HG02588 (cell line): ENCODE measurements at regions not wholly inside any gene's neighbourhood (a gene's known extent, or its start where the extent isn't known, plus 50 kb on each side); places are given as distances from the start of the nearest gene placed in this dataset.
"Not testable (repeated sequence)": the region's sequence is repeated elsewhere in the genome, so short reads cannot be mapped to it uniquely, and the experiment has no call there.

ENCODE experiments used
- ATAC-seq: cut with Tn5 transposase; IDR thresholded peaks from one replicate; pipeline ENCODE4 v1.9.1; 2021; ENCODE audit warnings: mild to moderate bottlenecking, moderate library complexity; ENCODE audit not compliant: unreplicated experiment

DNA sequence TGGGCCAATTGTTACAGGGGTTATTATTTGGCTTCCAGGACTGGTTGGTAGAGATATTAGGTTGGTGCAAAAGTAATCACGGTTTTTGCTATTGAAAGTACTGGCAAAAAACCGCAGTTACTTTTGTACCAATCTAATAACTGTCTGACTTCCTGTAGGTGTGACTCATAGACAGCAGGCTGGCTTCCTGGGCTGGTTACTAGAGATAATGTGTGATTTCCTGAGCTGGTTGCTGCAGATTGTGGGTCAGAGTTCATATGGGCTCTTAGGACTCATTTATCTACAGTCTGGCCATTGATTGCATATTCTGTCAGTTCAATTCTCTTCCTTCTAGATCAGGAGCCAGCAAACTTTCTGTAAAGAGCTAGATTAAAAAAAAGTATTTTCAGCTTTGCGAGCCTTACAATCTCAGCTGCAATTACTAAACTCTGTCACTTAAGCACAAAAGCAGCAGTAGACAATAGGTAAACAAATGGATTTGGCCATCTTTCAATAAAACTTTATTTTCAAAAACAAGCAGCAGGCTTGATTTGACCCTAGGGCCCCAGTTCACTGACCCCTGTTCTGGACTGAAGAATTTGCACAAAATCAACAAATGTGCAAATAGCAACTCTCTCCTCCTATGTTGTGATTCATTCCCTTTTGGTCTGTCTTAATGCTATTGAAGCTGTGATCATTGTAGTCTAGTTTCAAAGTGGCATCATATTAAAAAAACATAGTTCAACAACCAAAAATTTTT, 50.8 kb upstream of the BOD1L1 start:
- ATAC-seq = no peak

DNA sequence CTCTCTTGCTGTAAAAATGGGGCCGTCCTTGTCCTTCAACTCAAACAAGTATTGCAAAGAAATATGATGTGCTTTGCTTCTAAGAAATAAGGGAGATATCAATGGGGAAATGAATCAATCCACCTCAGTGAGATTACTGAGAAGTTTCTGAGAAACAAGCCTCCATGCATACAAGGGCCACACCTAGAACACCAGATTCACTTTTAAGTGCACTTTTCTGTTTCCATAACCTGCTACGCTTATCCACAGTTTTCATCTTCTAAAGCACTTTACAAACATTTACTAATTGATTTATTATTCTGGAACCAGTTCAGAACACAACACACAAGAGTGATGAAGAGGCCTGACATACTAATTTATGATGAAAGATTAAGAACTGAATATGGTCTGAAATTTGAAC, 54.0 kb upstream of the BOD1L1 start:
- ATAC-seq = no peak

DNA sequence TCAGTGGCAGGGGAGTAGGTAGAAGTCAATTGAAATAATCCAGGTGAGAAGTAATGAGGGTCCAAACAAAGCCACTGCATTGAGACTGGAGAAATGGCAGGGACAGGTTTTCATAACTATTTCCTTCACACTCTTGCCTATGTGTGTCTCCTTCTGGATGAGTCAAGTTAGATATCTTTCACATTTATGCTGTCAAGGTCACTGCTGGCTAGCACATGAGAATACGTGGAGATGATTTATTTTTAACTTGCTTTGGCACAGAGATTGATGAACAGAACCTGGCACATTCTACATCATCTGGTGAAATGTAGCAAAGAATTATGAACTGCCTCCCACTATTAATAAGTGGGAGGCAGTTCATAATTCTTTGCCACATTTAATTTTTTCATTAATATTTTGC, 66.7 kb upstream of the BOD1L1 start:
- no peak for ATAC-seq

- no peak for ATAC-seq
Measured at GRCh38 chr4:13698296-13698695, 70.8 kb upstream of the BOD1L1 start.

DNA sequence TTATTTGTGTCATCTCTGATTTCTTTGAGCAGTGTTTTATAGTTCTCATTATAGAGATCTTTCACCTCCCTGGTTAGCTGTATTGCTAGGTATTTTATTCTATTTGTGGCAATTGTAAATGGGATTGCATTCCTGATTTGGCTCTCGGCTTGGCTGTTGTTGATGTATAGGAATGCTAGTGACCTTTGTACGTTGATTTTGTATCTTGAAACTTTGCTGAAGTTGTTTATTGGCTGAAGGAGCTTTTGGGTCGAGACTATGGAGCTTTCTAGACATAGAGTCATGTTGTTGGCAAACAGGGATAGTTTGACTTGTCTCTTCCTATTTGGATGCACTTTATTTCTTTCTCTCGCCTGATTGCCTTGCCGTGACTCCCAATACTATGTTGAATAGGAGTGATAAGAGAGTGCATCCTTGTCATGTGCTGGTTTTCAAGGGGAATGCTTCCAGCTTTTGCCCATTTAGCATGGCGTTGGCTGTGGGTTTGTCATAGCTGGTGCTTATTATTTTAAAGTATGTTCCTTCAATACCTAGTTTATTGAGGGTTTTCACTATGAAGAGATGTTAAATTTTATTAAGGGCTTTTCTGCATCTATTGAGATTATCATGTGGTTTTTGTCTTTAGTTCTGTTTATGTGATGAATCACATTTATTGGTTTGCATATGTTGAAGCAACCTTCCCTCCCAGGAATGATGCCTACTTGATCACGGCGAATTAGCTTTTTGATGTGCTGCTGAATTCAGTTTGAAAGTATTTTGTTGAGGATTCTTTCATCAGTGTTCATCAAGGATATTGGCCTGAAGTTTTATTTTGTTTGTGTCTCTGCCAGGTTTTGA, 72.7 kb upstream of the BOD1L1 start:
- ATAC-seq = no peak

DNA sequence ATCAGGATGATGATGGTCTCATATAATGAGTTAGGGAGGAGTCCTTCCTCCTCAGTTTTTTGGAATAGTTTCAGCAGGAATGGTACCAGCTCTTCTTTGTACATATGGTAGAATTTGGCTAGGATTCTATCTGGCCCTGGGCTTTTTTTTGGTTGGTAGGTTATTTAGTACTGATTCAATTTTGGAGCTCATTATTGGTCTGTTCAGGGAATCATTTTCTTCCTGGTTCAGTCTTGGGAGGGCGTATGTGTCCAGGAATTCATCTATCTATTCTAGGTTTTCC, 73.3 kb upstream of the BOD1L1 start:
- ATAC-seq = not testable (repeated sequence)

DNA sequence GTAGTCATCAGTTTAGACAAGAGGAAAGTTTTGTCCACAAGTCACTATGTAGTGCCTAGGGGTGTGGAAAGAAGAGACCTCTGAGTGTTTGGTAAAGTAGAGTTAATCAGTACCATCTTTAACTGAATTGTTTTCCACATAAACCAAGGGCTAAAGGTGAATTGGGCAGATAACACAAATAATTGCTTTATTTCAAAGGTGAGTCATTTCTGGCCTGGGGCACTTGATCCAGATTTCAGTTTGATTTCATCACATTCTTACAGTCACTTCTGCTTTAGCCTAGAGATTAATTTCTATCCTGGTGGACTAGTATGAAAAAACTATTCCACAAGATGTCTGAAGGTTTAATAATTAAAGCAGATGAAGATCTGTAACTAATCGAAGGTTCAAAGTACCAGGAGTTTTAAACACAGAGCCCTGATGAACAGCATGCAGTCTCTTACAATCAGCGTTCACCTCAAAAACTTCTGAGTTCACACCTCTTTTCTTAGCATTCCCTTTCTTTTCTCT, 74.5 kb upstream of the BOD1L1 start:
- ATAC-seq = no peak

DNA sequence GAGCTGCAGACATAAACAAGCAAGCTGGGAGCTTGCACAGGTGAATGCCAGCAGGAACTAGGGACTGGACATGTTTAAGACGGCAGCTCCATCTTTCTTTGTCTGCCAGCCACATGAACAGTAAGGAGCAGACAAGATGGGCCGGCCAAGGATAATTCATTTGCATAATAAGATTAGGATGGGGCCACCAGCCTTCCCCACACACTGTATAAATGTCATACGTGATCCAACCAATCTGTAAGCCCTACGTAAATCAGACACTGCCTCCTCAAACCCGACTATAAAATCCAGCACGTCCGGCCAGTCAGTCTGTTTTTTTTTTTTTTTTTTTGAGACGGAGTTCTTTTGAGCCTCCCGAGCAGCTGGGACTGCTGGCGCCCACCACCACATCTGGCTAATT, 75.6 kb upstream of the BOD1L1 start:
- no peak for ATAC-seq

GRCh38 chr4:13704035-13704434, 76.5 kb upstream of the BOD1L1 start:
- no peak for ATAC-seq

DNA sequence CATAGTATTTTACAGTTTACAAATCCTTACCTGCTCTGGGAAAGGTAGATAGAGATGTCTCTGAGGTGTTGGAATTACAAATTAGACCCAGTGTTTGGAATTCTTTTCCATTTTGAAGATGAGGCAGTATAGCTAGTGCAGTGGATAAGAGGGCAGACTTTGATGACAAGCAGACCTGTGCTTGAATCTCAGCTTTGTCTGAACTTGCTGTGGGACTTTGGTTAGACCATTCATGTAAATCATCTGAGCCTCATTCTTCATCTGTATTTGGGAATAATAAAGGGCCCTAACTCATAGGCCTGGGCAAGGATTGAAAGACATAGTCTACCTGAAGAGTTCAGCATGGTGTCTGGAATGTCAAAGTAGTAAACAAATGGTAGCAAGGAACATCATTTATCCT, 77.2 kb upstream of the BOD1L1 start:
- no peak for ATAC-seq

DNA sequence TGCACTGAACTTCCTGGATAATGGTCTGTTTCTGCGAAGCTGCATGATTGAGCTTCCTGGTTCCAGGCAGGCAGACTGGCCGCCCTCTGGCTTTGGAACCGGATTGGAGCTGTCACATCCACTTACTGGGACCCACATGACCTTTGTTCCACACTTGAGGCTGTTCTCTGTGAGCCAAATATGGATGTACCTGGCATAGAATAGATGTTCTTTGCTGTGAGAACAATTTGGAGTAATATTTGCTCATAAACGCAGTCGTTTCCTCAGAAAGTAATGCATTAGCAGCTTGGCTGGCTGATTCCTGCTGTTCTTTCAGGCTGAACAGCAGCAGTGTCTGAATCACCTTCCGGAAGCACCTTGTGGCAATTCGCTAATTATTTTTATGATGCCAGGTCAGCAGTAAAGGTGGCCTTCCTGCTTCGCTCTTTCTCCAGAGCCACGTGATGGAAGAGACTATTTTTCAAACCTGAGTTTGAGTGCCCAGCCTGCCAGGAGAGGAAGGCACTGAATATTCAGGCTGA, 78.1 kb upstream of the BOD1L1 start:
- ATAC-seq = no peak

GRCh38 chr4:13706120-13706519, 78.6 kb upstream of the BOD1L1 start:
- no peak for ATAC-seq

- no peak for ATAC-seq
Measured at GRCh38 chr4:13706716-13707115, 79.2 kb upstream of the BOD1L1 start.

- no peak for ATAC-seq
Measured at GRCh38 chr4:13710246-13710885, 82.8 kb upstream of the BOD1L1 start.

DNA sequence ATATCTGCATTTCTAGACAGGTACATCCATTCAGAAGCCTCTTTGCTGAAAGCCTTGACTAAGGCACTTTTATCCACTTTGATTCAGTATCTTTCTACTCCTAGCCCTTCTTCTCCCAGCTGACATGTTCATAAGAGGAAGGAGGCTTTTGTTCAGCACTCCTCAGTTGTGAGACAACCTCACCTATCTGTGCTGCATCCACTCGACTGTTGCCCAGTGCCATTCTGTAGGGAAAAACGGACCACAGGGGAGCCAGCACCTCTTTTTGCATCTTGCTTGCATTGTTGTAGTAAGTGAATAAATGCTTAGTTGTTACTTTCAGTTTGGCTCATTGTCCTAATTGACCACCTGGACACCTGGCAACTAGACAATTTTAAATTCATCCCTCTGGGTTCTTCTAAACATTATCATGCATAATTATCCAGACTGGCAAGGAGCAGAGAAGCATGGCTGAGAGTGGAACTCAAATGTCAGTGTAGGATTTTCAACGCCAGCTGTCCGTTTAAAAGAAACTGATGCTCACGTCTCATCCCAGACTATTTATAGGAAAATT, 83.8 kb upstream of the BOD1L1 start:
- ATAC-seq = no peak

DNA sequence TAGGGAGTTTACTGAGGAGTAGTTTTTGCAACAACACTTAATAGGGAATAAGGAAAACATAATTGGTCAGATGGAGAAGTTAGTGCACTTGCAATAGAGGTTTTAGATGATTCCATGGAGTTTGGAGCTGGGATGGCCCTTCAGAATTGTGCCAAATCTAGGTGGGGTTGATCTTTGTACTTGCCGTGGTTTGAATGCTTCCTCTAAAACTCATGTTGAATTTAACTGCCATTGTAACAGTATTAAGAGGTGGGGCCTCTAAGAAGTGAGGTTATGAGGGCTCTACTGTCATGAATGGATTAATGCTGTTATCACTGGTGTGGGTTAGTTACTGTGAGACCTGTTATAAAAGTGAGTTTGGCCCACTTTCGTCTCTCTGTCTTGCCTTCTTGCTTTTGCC, 94.4 kb upstream of the BOD1L1 start:
- no peak for ATAC-seq

DNA sequence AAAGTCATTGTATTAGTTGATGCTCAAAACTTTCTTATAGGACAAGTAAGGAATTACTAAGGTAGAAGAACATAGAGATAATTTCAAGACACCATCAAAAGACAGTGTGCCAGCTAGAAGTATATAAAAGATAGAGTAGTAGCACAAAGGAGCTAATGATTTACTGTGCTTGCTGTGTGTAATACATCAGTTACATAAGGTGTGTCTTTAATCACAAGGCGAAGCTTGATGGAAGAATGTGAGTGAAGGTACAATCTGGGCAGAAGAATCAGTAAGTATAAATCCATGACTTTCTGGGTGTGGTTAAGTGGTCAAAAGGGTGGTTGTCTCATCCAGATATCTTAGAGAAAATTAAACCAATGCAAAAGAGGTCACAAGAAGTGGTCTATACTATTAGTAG, 95.1 kb upstream of the BOD1L1 start:
- no peak for ATAC-seq

DNA sequence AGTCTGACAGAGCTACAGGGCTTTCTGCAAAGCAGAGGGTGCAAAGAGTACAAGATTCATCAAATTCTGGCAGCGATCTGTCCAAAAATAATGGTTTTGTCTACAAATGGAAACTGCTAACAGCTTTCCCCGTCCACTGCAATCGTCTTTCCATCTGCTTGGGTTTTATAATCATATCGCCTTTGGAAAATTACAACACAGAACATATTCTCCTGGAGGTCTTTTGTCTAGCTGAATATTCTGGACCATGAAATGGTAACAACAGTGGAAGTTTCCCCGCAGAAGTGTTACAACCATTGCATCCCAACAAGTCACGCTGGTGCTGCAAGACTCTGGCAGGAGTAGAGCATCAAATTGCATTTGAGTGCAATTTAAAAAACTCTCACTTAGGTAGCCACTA, 101.2 kb upstream of the BOD1L1 start:
- no peak for ATAC-seq

- ATAC-seq = no peak
Measured at GRCh38 chr4:13731019-13731418, 103.5 kb upstream of the BOD1L1 start.

DNA sequence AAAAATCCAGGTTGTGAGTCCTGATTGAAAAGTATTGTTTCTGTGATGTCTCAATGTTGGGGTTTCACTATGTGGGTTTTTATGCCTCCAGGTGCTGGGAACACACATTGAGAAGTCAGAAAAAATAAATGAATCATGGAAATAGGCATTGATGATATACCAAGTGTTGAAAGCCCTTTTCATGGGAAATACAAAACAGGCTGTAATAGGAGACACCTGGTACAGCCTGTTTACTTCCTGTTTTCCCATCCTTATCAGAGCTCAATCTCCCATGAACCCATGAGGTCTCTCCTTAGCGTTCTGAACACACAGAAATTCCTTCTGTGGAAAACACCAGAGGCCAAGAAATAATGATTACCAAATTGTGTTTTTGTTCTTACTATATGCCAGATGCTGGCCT, 106.3 kb upstream of the BOD1L1 start:
- ATAC-seq = no peak

- no peak for ATAC-seq
Measured at GRCh38 chr4:13750594-13750993, 123.1 kb upstream of the BOD1L1 start.
